NCI-H2171 treated with DMSO at 0.1 percent for 48 hours (cell line): ENCODE measurements at regions not wholly inside any gene's neighbourhood (a gene's known extent, or its start where the extent isn't known, plus 50 kb on each side); places are given as distances from the start of the nearest gene placed in this dataset.
A peak's percentile ranks its signal among the peaks of the same experiment; 100 is the strongest.
"Not testable (repeated sequence)": the region's sequence is repeated elsewhere in the genome, so short reads cannot be mapped to it uniquely, and the experiment has no call there.

Experiments used
- DNase-seq: peaks from one replicate; lab custom pipeline; 2025; lab: John Stamatoyannopoulos, UW

DNA sequence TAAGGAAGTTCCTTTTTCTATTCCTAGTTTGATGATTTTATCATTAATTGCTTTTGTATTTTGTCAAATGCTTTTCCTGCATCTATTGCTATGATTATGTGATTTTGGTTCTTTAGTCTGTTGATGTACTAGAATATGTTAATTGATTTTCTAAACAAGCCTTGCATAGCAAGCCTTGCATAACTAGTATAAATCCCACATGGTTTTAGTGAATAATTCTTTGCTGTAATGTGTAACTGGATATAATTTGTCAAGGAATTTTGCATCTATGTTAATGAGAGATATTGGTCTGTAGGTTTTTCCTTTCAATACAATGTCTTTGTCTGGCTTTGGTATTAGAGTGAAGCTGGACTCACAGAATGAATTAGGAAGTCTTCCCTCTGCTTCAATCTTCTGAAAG is 460.2 kb downstream of the LTN1 start:
- no peak for DNase-seq

DNA sequence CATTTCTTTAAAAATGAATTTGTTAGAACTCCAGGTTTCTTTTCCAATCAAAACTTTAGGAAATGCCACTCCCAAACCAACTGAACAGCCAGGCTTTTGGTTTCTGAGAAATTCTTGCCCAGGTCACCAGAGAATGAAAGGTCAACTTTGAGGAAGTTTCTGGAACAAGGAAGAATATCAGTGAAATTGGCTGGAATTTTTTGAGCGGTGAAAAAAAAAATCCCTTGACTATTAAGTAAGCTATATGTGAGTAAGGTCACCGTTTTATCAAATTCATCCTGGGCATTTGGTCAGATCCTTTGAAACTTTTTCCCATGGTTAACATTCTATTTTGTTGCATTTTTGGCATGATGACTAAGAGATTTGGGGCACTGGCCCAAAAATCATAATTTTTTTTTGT is 469.3 kb downstream of the LTN1 start:
- DNase-seq: no peak

DNA sequence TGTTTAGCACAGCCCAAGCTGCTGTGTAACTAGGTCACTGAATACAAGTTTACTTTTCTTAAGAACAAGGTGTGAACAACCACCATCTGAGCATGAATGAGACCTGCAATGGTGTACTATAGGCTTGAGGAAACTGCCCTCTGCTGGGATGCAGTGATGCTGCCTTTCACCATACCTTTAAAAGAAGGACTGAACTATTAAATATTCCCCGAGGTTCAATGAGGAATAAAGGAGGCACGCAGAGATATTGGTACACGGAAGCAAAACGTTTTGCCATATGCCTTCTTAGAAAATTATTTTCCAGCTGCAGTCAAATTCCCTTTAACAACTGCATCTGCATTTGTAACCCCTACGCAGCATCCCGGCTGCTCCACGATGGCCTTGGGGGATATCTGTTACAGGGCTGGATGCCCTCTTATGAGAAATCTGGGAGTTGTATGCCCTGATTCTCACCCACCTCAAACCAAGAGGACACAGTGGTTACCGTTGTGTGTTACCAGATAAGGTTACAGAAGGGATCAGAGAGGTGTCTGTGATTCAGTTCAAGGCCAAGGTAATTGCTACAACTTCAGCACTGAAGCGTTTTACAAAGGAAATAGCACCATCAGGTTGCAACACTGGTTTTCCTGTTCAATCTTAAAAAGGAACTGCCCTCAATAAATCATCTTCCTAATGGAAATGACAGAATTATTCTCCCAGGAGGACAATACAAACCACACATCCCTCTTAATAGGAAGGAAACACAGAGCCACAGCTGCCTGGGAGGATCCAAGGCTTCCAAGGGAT is 470.5 kb downstream of the LTN1 start:
- DNase-seq: no peak

DNA sequence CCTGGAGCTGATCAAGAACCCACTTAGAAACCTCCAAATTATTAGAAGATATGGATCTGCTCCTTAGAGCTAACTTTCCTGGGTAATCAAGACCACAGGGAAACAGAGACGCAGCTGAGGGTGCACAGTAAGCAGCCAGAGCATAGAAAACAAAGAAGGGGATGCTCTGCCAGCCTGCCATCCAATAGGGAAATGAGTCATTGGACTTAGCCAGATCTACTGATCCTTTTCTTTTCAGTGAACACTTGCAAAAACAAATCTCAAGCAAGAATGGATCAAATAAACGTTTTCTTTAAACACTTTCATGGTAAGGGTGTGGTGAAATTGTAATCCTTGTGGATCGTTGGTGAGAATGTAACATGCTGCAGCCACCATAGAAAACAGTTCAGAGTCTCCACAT is 474.0 kb downstream of the LTN1 start:
- no peak for DNase-seq

DNA sequence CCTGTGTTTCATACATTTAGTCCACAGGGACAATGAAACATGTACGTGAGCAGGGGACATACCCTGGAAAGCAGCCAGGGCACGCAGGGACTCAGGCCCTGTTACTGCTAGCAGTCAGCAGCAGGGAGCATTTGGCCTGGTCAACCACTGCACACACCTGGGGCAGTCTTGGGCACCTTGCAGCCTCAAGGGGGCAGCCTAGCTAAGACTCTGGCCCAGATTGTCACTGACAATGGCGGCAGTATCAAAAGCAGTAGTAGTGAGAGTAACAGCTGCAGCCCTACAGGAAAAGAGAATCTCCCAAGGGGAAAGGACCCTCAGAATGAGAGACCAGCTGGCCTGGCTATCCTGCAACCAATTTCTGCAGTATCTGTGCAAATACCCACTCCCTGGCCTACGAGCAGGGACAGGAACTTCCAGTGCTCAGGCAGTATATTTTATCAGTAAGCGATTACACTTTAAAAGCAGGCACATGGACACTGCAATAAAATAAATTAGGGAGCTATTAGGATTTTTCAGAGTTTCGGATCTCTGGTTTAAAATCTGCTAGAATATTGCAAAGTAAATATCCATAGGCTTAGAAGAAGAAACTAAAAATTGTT is 475.6 kb downstream of the LTN1 start:
- DNase-seq: peak; percentile 47

DNA sequence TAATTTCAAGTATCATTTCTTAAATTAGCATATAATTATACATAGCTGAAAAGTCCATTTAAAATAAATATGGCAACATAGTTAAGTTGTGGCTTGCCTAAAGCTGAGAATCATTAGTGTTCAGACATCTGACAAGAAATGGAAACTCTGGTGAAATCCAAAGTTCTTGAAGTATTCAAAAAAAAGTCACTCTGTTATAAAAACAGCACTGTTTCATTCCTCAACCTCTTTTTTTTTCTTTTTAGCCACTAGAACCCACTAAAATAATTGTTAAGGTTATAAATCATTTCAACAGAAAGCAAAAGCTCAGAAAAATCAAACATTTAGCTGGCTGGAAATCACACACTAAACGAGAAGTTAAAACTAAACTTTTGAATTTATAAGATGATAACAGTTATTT is 476.7 kb downstream of the LTN1 start:
- DNase-seq: no peak

DNA sequence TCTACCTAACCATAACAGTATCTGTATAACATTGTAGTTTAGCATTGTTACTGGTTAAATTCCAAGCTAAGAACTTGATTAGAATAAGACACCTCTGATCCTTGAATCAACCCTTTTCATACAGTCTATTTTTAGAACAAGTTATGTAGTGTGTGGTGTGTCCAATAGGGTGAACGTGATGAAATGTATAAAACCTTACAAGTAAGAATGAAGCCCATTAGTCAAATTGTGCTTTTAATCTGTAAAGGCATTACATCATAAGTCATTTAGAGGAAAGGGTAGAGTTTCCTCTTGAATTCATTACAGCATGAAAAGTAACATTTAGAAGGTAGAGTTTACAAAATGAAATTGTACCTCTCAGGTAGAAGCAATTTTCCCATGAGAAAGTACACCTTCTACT is 479.2 kb downstream of the LTN1 start:
- no peak for DNase-seq

DNA sequence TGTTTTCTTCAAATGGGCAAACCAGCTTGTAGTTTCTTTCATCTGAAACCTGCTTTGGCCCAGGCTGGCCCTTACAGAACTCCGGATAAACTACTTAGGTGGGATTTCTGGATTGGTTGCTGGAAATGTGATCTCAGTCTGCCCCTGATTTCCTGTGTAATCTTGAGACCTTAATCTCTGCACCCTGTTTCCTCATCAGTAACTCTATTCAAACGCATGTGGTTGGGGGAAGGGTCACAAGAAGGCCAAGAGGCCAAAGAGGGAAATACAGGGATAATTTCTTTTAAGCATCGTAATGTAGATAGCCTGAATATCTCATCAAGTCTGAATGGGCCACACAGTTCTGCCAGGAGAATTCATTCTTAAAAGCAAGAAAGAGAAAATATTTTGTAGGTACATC is 483.6 kb downstream of the LTN1 start:
- DNase-seq: no peak

DNA sequence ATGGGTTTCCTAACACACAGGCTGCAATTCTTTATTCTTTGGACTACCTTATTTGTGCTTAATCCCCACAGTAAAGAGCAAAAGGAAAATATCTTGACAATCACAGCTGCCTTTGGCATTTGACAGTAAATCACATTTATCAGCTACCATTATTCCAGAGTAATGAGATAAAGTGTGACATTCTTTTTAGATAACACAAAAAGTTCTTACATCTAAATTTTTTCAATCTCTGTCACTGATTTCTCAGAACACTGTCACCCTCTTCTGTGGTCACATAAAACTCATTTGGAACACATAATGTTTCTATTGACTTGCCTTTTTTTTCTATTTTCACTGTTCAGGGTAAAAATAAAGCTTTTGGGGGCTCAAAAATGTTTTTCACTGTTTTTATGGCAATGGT is 484.6 kb downstream of the LTN1 start:
- no peak for DNase-seq

DNA sequence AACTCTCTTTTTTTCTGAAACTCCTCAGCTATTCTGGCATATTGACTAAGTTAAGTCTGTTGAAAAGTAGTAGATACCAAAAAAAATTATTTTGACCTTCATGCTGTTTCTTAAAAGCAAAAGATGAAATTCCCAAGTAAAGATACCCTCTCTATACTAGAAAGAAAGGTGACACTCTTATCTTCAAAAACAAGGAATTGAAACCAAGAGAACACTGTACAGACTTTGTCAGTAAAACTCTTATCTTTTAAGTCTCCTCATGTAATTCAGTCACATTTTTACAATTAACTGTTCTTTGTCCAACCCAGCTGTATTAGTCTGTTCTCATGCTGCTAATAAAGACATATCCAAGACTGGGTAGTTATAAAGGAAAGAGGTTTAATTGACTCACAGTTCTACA is 496.2 kb downstream of the LTN1 start:
- DNase-seq: no peak

DNA sequence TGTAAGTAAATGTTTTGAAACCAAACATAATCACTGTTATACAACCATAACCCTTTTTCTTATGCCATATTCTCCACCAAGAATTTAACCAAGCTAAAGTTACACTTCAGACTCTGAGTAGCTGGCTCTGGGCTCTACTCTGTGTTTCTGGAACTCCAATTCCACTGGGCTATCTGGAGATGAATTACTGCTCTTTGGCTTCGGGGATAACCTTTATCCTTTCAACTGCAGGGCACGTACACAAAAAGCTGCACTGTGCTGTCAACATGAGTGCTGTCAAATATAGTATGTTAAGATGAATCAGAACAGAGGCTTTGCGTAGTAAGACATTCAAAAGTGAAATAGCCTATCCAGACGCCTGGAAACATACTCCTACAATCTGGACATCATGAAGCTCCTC is 500.6 kb downstream of the LTN1 start:
- no peak for DNase-seq

DNA sequence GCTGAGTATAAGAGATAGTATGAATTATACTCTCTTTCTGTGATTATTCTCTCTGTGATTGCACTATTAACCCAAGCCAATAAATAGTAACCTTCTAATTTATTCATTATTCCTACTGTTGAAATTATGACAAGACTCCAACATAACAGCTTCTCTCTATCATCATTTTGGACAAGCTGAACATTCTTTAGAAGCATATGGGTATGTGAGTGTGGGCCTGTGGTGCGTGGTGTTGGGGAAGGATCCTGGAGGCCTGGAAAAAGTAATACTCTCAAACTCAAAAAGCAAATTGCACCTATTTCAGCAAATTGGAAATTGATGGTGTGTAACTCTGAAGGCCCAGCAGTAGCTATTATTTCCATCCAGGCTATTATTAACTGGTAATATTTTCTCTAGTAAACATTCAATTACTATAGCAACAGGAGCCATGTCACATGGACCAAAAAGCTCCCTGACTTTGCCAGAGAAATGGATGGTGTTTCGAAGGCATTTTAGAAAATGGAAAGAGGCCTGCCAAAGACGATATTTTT is 502.8 kb downstream of the LTN1 start:
- DNase-seq: no peak

DNA sequence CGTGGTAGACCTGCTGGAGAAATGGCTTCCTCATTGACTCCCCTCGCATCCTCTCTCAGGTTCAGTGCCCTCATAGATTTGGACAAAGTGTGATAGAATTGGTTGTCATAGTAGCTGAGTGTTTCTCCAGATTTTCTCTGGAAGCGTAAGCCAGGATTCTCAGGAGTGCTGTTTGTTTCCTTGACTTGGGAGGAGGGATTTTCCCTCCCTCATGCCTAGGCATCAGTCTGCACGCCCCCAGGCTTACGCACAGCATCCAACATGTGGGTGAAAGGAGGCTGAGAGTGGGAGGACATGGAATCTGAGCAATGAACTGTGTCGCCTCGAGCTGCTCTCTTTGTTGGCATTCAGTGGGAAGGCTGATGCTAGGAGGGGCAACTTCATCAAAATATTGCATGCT is 503.5 kb downstream of the LTN1 start:
- no peak for DNase-seq

DNA sequence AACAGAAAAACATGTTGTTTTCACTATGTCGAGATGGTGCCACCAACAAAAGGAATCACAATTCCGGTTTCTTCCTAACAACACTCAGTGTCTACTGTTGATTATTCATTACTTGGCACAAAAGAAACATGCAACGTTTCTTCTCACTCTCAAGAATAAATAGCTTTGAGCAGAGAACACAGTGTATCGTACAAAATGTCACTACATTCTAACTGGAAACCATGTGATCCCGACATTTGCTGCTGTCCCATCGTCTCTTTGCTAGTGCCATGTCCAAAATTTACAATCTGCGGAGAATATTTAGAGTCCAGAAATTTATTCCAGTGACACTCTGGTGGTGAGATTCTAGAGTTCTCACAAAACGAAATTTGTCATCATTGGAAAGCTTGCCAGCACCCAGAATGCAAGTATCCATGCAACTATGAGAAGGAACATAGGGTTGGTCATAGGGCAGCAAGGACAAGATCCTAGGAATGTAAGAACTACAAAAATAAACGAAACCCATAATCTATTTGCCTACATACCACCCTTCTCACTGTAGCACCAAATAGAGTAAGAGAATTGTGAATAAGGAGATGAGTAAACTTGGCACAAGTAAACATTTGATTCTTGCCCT is 505.1 kb downstream of the LTN1 start:
- no peak for DNase-seq

DNA sequence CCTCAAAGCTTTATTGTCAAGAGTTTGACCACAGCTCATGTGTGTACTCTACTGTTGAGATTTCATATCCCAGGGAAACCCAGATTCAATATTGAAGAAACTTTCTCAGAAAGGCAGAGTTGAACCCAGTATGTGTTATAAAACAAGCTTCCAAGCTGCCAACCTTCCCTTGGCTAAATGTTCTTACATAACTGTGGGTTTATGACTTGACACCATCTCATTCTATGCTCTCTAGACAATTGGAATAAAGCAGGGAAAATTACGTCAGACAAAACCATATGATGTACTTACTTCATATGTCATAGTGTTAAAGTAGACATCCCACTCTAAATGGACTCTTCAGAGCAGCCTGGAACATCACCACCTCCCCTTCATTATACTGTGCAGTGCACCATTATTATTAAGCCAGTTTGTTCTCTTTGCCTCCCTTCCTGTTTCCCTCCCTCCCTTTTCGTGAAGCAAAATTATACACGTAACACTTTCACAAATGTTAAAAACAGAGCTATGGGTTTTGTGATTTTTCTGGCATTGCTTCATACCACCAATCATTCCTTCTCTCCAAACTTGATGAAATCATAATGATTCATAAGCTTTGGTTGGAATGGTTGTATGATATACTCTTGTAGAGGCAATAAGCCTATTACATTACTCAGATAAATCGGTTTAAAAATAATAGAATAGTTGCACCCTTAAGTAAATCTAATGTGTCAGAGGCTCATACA is 507.2 kb downstream of the LTN1 start:
- DNase-seq: no peak

DNA sequence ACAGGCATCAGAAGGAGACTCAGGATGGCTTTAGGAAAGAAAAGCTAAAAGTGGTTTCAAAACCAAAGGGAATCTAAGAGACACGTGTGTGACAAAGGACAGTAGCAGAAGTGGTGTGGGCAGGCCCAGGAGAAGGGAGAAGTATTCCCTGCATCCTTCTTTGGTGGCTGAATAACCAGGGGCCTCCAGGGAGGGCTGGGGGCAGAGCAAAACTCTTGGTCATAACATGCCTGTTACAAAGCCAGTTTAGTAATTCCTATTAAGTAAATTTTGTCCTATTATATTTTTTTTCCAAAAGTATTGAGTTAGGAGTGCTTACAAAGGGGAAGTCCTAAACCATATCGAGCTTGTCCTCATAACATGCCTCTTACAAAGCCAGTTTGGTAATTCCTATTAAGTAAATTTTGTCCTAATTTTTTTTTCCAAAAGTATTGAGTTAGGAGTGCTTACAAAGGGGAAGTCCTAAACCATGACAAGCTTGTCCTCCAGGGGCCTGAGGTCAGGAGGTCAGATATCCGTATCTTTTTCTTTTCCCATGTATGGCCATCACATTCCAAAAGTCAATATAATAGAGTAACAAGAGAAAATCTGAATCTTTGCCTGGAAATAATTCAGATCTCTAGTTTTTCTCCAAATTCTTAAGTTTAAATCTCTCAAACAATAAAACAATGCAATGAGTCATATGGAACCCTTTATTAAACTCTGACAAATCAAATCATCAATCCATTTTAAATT is 509.2 kb downstream of the LTN1 start:
- no peak for DNase-seq

DNA sequence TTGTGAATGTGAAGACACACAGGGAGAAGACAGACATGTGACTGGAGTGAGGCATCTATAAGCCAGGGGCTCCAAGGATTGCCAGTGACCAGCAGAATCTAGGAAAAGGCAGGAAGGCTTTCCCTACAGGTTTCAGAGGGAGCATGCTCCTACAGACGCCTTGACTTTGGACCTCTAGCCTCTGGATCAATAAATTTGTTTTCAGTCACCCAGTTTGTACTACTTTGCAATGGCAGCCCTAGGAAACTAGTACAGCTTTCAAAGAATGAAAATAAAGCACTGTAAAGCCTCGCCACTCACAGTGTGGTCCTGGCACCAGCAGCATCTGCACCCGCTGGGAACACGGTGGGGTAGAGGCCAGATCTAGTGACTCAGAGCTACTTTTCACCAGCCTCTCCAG is 510.0 kb downstream of the LTN1 start:
- no peak for DNase-seq

DNA sequence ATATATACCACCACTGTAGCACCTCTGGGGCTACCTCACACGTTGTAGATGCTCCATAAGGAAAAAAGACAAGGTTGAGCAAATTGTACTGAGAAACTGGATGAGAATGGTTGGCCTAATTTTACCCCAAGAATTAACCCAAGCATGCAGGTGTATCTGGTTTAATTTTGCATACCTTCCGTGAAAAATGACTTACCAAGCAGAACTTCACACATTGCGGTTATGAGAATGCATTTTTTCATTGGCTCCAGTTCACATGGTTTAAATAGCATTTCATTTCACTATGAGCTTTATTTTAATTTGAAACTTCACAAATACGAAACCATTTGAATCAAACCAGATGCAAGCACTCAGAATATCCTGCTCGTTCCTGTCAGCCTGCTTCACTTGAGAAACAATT is 512.2 kb downstream of the LTN1 start:
- DNase-seq: no peak

DNA sequence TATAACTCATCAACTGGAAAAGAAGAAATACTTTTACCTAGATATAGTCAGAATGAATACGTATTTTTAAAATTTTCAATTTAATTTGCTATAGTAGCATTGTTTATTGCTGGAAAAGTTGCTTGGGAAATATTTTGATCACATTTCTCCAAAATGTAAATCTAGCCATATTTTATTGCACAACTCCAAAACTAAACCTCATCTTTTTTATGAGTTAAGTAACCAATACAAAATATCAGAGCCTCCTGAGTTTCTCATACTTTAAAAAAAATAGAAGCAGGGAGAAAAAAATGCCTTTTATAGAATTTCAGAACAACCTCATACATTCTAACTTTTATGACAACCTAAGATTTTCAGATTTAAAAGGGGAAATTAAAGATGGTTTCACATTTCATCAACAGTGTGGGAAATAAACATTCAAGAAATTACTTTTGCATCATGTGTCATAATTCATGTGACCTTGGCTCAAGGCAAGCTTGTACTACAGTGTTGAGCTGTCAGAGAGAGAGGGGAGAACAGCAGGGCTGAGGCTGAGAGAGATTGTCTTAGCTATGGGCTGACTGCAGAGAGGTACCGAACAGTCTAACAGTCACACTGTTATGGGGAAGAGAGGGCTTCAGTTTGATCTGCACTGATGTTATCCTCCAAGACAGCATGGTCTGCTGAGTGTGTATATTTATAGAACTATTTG is 519.0 kb downstream of the LTN1 start:
- DNase-seq: no peak

DNA sequence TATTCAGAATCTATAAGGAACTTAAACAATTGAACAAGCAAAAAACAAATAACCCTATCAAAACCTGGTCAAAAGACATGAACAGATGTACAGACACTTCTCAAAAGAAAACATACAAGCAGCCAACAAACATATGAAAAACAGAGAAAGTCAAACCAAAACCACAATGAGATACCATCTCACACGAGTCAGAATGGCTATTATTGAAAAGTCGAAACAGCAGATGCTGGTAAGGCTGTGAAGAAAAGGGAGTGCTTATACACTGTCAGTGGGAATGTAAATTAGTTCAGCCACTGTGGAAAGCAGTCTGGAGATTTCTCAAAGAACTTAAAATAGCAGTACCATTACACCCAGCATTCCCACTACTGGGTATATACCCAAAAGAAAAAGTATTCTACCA is 520.1 kb downstream of the LTN1 start:
- not testable (repeated sequence) for DNase-seq

DNA sequence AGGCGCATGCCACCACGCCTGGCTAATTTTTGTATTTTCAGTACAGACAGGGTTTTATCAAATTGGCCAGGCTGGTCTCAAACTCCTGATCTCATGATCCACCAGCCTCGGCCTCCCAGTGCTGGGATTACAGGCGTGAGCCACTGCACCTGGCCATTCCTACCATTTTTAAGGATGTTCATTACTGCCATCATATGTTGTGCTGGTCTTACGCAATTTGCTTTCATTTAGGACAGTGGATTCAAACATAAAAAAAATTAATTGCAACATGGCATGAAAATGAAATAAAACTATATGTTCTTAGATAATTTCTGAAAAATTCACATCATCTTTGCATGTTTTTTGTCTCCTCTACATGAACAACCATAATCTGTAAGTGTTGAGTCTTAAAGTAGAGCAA is 527.7 kb downstream of the LTN1 start:
- DNase-seq: no peak
